DOHH2 (cell line): ENCODE measurements at regions not wholly inside any gene's neighbourhood (a gene's known extent, or its start where the extent isn't known, plus 50 kb on each side); places are given as distances from the start of the nearest gene placed in this dataset.

Experiments used
- EZH2phosphoT487 ChIP-seq: fragments of 200-600 bp; sonication (generic); IDR thresholded peaks from 2 replicates; pipeline ENCODE4 v1.6.1; 2017; ENCODE audit warnings: borderline replicate concordance, mild to moderate bottlenecking, antibody characterized with exemption, low read length, moderate library complexity, mixed read lengths
- TF ChIP-seq, protein P1 (sequence below): fragments of 200-600 bp; sonication (generic); IDR thresholded peaks from one replicate; pipeline ENCODE4 v1.5.1; 2014; ENCODE audit warnings: antibody characterized with exemption, mild to moderate bottlenecking, low read depth, low read length; ENCODE audit not compliant: poor library complexity, severe bottlenecking

- TF ChIP-seq, protein P1, sequence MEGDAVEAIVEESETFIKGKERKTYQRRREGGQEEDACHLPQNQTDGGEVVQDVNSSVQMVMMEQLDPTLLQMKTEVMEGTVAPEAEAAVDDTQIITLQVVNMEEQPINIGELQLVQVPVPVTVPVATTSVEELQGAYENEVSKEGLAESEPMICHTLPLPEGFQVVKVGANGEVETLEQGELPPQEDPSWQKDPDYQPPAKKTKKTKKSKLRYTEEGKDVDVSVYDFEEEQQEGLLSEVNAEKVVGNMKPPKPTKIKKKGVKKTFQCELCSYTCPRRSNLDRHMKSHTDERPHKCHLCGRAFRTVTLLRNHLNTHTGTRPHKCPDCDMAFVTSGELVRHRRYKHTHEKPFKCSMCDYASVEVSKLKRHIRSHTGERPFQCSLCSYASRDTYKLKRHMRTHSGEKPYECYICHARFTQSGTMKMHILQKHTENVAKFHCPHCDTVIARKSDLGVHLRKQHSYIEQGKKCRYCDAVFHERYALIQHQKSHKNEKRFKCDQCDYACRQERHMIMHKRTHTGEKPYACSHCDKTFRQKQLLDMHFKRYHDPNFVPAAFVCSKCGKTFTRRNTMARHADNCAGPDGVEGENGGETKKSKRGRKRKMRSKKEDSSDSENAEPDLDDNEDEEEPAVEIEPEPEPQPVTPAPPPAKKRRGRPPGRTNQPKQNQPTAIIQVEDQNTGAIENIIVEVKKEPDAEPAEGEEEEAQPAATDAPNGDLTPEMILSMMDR = no peak
- TF ChIP-seq EZH2phosphoT487 = no peak
Measured at GRCh38 chr3:72323773-72324172, 524.5 kb downstream of the SHQ1 start.
